ENCODE measurements at regions not wholly inside any gene's neighbourhood (a gene's known extent, or its start where the extent isn't known, plus 50 kb on each side); places are given as distances from the start of the nearest gene placed in this dataset.

DNA sequence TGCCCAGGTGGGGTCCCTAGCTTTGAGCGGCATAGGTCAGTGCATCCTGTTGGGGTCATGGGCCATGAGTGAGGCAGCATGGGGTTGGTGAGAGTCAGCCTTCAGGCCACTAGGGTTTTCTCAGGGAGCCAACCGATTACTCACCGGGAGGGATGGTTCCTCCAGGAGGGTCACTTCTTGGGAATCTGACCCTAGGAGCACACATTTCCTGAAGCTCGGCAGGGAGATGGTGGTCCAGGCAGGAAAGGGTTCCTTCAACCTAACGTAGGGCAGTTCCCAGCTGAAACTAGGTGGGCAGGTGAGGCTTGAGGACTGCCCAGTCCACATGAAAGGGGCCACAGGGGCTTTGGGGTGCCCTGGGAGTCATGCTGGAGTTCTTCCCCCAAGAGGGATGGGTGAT lies 218.0 kb downstream of the UBE3A start:
- H3K4me3 Mint-ChIP-seq = no peak overlapping the region
- TF ChIP-seq CTCF (IDR thresholded peaks at IDR 0.05) (no peak), EZH2 (IDR thresholded peaks at IDR 0.05; ENCODE audit: borderline replicate concordance, insufficient read depth, low read depth, low read length, poor library complexity, severe bottlenecking) (no peak)
- intact Hi-C loops (cut with micrococcal nuclease) = no loop called here
- Histone ChIP-seq H3K4me2 (replicated peaks; ENCODE audit: low read depth, low read length, poor library complexity, severe bottlenecking) (no peak overlapping the region), H3K4me3 (ENCODE audit: control extremely low read depth in 1 of 5, extremely low read depth in 1 of 5, insufficient read depth in 1 of 5, low read depth in 2 of 5, low read length in 4 of 5) (no peak overlapping the region), H3K36me3 (replicated peaks in 1 of 2; ENCODE audit: control extremely low read depth in 1 of 2, control insufficient read depth in 1 of 2, extremely low read depth in 1 of 2, insufficient read depth in 2 of 2, low read length in 1 of 2) (no peaks in the 10 kb centered on the region), H3K79me2 (ENCODE audit: control insufficient read depth, insufficient read depth, low read length) (no peaks in the 10 kb centered on the region), H3K4me1 (ENCODE audit: control insufficient read depth in 2 of 2, insufficient read depth in 2 of 2, low read length in 2 of 2) (no peaks in the 10 kb centered on the region), H2AFZ (ENCODE audit: insufficient read depth, low read depth, low read length, poor library complexity, severe bottlenecking) (no peak overlapping the region), H3K9me3 (ENCODE audit: control extremely low read depth in 1 of 3, control insufficient read depth in 2 of 3, insufficient read depth in 1 of 3, low read length in 2 of 3) (peaks cover 0 to 98% (median 3%) of the 10 kb centered on the region in 3 donors), H3K27ac (ENCODE audit: low read length in 2 of 2) (no peak overlapping the region), H4K20me1 (ENCODE audit: control insufficient read depth, insufficient read depth, low read length, poor library complexity, severe bottlenecking) (no peaks in the 10 kb centered on the region), H3K27me3 (replicated peaks in 1 of 4; ENCODE audit: control extremely low read depth in 1 of 4, control insufficient read depth in 3 of 4, insufficient read depth in 4 of 4, low read length in 3 of 4) (no peaks in the 10 kb centered on the region), H3K9ac (ENCODE audit: low read length) (no peak overlapping the region)
- peaks cover 2% of the 10 kb centered on the region for H3K9me3 Mint-ChIP-seq (ENCODE audit: insufficient read depth)
- H3K4me1 Mint-ChIP-seq = no peaks in the 10 kb centered on the region
- 82% methylated on average over 4 of the region's 5 CpGs for WGBS (ENCODE audit: insufficient coverage)
- no peak for ATAC-seq (ENCODE audit: low read depth)
- DNase-seq = no peak
- no peak overlapping the region for H3K27ac Mint-ChIP-seq
- H3K27me3 Mint-ChIP-seq = no peaks in the 10 kb centered on the region
- ChIA-PET CTCF (interaction anchor here (0.6 kb wide), 1 partner anchor 282 kb away, joined by 3 read pairs; no protein-coding TSS in a partner anchor), POLR2A (no interaction called here)

DNA sequence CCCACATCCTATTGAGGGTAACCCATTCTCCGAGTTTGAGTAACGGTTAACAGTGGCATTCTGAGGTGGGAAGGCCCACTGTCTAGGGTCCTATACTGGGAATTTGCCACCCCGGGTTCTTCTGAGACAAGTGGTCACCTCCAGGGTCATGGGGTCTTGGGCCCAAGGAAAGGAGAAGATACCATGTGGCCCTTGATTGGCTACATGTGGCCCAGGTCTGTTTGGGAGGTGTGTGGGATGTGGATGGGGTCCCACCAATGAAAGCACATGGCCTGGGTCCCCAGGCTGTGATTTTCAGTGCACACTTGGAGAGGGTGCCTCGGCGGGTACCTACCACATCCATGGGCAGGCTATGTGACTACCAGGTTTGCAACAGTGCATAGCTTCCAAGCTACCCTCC lies 214.4 kb downstream of the UBE3A start:
- Histone ChIP-seq H2AFZ (ENCODE audit: insufficient read depth, low read depth, low read length, poor library complexity, severe bottlenecking) (no peak overlapping the region), H4K20me1 (ENCODE audit: control insufficient read depth, insufficient read depth, low read length, poor library complexity, severe bottlenecking) (no peaks in the 10 kb centered on the region), H3K9ac (ENCODE audit: low read length) (no peak overlapping the region), H3K79me2 (ENCODE audit: control insufficient read depth, insufficient read depth, low read length) (no peaks in the 10 kb centered on the region), H3K36me3 (replicated peaks in 1 of 2; ENCODE audit: control extremely low read depth in 1 of 2, control insufficient read depth in 1 of 2, extremely low read depth in 1 of 2, insufficient read depth in 2 of 2, low read length in 1 of 2) (no peaks in the 10 kb centered on the region), H3K4me1 (ENCODE audit: control insufficient read depth in 2 of 2, insufficient read depth in 2 of 2, low read length in 2 of 2) (no peaks in the 10 kb centered on the region), H3K27me3 (replicated peaks in 1 of 4; ENCODE audit: control extremely low read depth in 1 of 4, control insufficient read depth in 3 of 4, insufficient read depth in 4 of 4, low read length in 3 of 4) (no peaks in the 10 kb centered on the region), H3K4me2 (replicated peaks; ENCODE audit: low read depth, low read length, poor library complexity, severe bottlenecking) (no peak overlapping the region), H3K27ac (ENCODE audit: low read length in 2 of 2) (no peak overlapping the region), H3K4me3 (ENCODE audit: control extremely low read depth in 1 of 5, extremely low read depth in 1 of 5, insufficient read depth in 1 of 5, low read depth in 2 of 5, low read length in 4 of 5) (no peak overlapping the region), H3K9me3 (ENCODE audit: control extremely low read depth in 1 of 3, control insufficient read depth in 2 of 3, insufficient read depth in 1 of 3, low read length in 2 of 3) (peaks cover 0 to 97% (median 0%) of the 10 kb centered on the region in 3 donors)
- ATAC-seq (ENCODE audit: low read depth) = no peak
- no peak overlapping the region for H3K27ac Mint-ChIP-seq
- ChIA-PET CTCF (no interaction called here), POLR2A (no interaction called here)
- intact Hi-C loops (cut with micrococcal nuclease) = no loop called here
- 96% methylated on average over 5 of the region's 5 CpGs for WGBS (ENCODE audit: insufficient coverage)
- peaks cover 2% of the 10 kb centered on the region for H3K9me3 Mint-ChIP-seq (ENCODE audit: insufficient read depth)
- no peaks in the 10 kb centered on the region for H3K4me1 Mint-ChIP-seq
- TF ChIP-seq CTCF (IDR thresholded peaks at IDR 0.05) = no peak
- no peak for TF ChIP-seq EZH2 (IDR thresholded peaks at IDR 0.05; ENCODE audit: borderline replicate concordance, insufficient read depth, low read depth, low read length, poor library complexity, severe bottlenecking)
- DNase-seq = no peak
- no peaks in the 10 kb centered on the region for H3K27me3 Mint-ChIP-seq
- H3K4me3 Mint-ChIP-seq = no peak overlapping the region
